Neural crest cell (in vitro differentiated cells): ENCODE measurements at regions not wholly inside any gene's neighbourhood (a gene's known extent, or its start where the extent isn't known, plus 50 kb on each side); places are given as distances from the start of the nearest gene placed in this dataset.

Source experiments
- DNase-seq: peaks from one replicate; pipeline ENCODE4 v3.0.0; 2021; ENCODE audit warnings: low read depth, mixed read lengths, low spot score
- H3K27ac Mint-ChIP-seq: one replicate; pipeline ENCODE4 v1.8.0; 2021; ENCODE audit warnings: mild to moderate bottlenecking, mixed read lengths; ENCODE audit not compliant: unreplicated experiment
- H3K27me3 Mint-ChIP-seq: 2 replicates; pipeline ENCODE4 v1.8.0; 2021; ENCODE audit warnings: low read depth, mild to moderate bottlenecking, mixed read lengths
- H3K36me3 Mint-ChIP-seq: 2 replicates; pipeline ENCODE4 v1.8.0; 2021; ENCODE audit warnings: low read depth, mild to moderate bottlenecking, mixed read lengths
- H3K4me1 Mint-ChIP-seq: 2 replicates; pipeline ENCODE4 v1.8.0; 2021; ENCODE audit warnings: mixed read lengths
- H3K4me3 Mint-ChIP-seq: one replicate; pipeline ENCODE4 v1.8.0; 2021; ENCODE audit warnings: mild to moderate bottlenecking, mixed read lengths
- H3K9me3 Mint-ChIP-seq: 2 replicates; pipeline ENCODE4 v1.8.0; 2021; ENCODE audit warnings: mixed read lengths
- CTCF ChIP-seq: fragments of 200-600 bp; sonication (generic); conservative IDR thresholded peaks from 2 replicates; pipeline ENCODE4 v1.5.0; 2021; ENCODE audit warnings: antibody characterized with exemption, mild to moderate bottlenecking

DNA sequence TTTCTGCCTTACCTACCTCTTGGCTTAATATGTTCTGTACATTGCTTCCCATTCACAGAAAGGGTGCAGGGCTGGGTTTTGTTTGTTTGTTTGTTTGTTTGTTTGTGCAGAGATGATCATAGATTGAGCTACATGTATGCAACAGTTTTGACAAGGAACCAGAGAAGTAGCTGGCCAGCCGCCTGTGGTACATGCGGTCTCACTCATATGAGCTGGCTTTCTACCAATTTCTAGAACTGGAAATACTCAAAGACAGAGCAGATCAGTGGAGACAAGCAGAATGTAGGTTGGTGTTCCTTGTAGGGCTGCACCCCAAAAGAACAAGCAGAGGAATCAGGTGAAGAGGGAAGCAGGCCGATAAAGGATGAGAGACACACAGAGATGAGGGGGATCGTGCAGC, 502.7 kb downstream of the SOX2 start:
- Mint-ChIP-seq H3K27me3 (no peaks in the 10 kb centered on the region), H3K36me3 (no peaks in the 10 kb centered on the region), H3K9me3 (no peaks in the 10 kb centered on the region), H3K27ac (no peak overlapping the region), H3K4me1 (peaks cover 41% of the 10 kb centered on the region), H3K4me3 (no peak overlapping the region)
- TF ChIP-seq CTCF: no peak
- DNase-seq: no peak

- no peak for TF ChIP-seq CTCF
- Mint-ChIP-seq H3K4me1 (peaks cover 42% of the 10 kb centered on the region), H3K9me3 (no peaks in the 10 kb centered on the region), H3K36me3 (no peaks in the 10 kb centered on the region), H3K4me3 (no peak overlapping the region), H3K27ac (no peak overlapping the region), H3K27me3 (no peaks in the 10 kb centered on the region)
- DNase-seq: no peak
These were observed 504.2 kb downstream of the SOX2 start for GRCh38 chr3:182215881-182216280.

- no peak overlapping the region for H3K27ac Mint-ChIP-seq
- H3K36me3 Mint-ChIP-seq: no peaks in the 10 kb centered on the region
- H3K9me3 Mint-ChIP-seq: no peaks in the 10 kb centered on the region
- DNase-seq: no peak
- no peak for TF ChIP-seq CTCF
- peaks cover 36% of the 10 kb centered on the region for H3K4me1 Mint-ChIP-seq
- no peak overlapping the region for H3K4me3 Mint-ChIP-seq
- no peaks in the 10 kb centered on the region for H3K27me3 Mint-ChIP-seq
These were observed 504.7 kb downstream of the SOX2 start for GRCh38 chr3:182216311-182216970.

- TF ChIP-seq CTCF: no peak
- H3K9me3 Mint-ChIP-seq: peaks cover 13% of the 10 kb centered on the region
These were observed 508.3 kb downstream of the SOX2 start for GRCh38 chr3:182220013-182220412.

GRCh38 chr3:182220471-182220870, 508.7 kb downstream of the SOX2 start:
- no peak for DNase-seq
- no peak for TF ChIP-seq CTCF
- peaks cover 27% of the 10 kb centered on the region for H3K4me1 Mint-ChIP-seq
- H3K36me3 Mint-ChIP-seq: peaks cover 17% of the 10 kb centered on the region
- H3K4me3 Mint-ChIP-seq: no peak overlapping the region
- no peaks in the 10 kb centered on the region for H3K27me3 Mint-ChIP-seq
- H3K27ac Mint-ChIP-seq: no peak overlapping the region
- H3K9me3 Mint-ChIP-seq: peaks cover 17% of the 10 kb centered on the region

More at GRCh38 chr3:182220013-182220412, 508.3 kb downstream of the SOX2 start:
- no peak for DNase-seq
- no peak overlapping the region for H3K27ac Mint-ChIP-seq
- H3K27me3 Mint-ChIP-seq: no peaks in the 10 kb centered on the region
- peaks cover 12% of the 10 kb centered on the region for H3K36me3 Mint-ChIP-seq
- H3K4me1 Mint-ChIP-seq: peaks cover 27% of the 10 kb centered on the region
- H3K4me3 Mint-ChIP-seq: no peak overlapping the region
